Activated CD4-positive, alpha-beta memory T cell treated with anti-CD3 and anti-CD28 coated beads, Interleukin-2, amount 10 ng/mL, durations not matched to agents 7 days and 5 days (primary cell): ENCODE measurements at regions not wholly inside any gene's neighbourhood (a gene's known extent, or its start where the extent isn't known, plus 50 kb on each side); places are given as distances from the start of the nearest gene placed in this dataset.
"Not testable (repeated sequence)": the region's sequence is repeated elsewhere in the genome, so short reads cannot be mapped to it uniquely, and the experiment has no call there.

ENCODE experiments used
- CTCF ChIA-PET: fragments of 350-600 bp; sonication (Branson Sonifier 250); formaldehyde crosslinking; loops from one replicate; lab custom pipeline; 2021; ENCODE audit warnings: antibody characterized with exemption, inconsistent platforms; lab: Charles Lee
- POLR2A ChIA-PET: fragments of 350-600 bp; sonication (Branson Sonifier 250); formaldehyde crosslinking; loops from one replicate; lab custom pipeline; 2021; ENCODE audit warnings: antibody characterized with exemption; lab: Charles Lee
- DNase-seq: peaks from one replicate; pipeline ENCODE4 v3.0.0-alpha.2; 2020
- H3K27ac Mint-ChIP-seq: one replicate; pipeline ENCODE4 v1.8.0; 2021; ENCODE audit warnings: mild to moderate bottlenecking, mixed read lengths
- H3K27me3 Mint-ChIP-seq: one replicate; pipeline ENCODE4 v1.8.0; 2021; ENCODE audit warnings: mixed read lengths
- H3K36me3 Mint-ChIP-seq: one replicate; pipeline ENCODE4 v1.8.0; 2021; ENCODE audit warnings: low read depth, mixed read lengths
- H3K4me1 Mint-ChIP-seq: one replicate; pipeline ENCODE4 v1.8.0; 2021; ENCODE audit warnings: mixed read lengths
- H3K4me3 Mint-ChIP-seq: one replicate; pipeline ENCODE4 v1.8.0; 2021; ENCODE audit warnings: mild to moderate bottlenecking, mixed read lengths
- H3K9me3 Mint-ChIP-seq: one replicate; pipeline ENCODE4 v1.8.0; 2021; ENCODE audit warnings: mixed read lengths

DNA sequence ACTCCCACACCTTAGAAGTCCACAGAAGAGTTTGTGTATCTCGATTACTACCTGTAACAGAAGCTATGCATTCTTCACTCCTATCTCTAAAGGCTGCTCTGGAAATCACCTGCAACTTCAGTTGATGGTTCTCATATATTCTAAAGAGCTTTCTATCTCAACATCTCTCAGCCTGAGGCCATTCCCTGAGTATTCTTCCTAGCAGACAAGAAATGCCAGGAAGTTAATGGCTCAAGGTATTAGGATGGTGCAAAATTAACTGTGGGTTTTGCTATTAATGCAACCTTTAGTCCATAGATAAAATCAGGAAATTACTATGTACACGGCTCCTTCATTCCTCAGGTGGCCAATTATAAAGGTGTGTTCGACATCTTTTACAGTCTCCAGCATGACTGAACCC is 290.1 kb downstream of the ZNF716 start:
- H3K9me3 Mint-ChIP-seq, CTCF ChIA-PET, DNase-seq, H3K36me3 Mint-ChIP-seq, H3K27me3 Mint-ChIP-seq, POLR2A ChIA-PET, H3K27ac Mint-ChIP-seq, H3K4me1 Mint-ChIP-seq, H3K4me3 Mint-ChIP-seq: not testable (repeated sequence)

GRCh38 chr7:57769131-57769530 is 319.2 kb downstream of the ZNF716 start:
- H3K27me3 Mint-ChIP-seq: no peaks in the 10 kb centered on the region
- no peak overlapping the region for H3K27ac Mint-ChIP-seq
- ChIA-PET POLR2A (no interaction called here), CTCF (no interaction called here)
- no peaks in the 10 kb centered on the region for H3K36me3 Mint-ChIP-seq
- H3K4me3 Mint-ChIP-seq: no peak overlapping the region
- DNase-seq: no peak
- H3K4me1 Mint-ChIP-seq: no peaks in the 10 kb centered on the region
- peaks cover 31% of the 10 kb centered on the region for H3K9me3 Mint-ChIP-seq

- DNase-seq: no peak
- Mint-ChIP-seq H3K36me3 (no peaks in the 10 kb centered on the region), H3K9me3 (peaks cover 32% of the 10 kb centered on the region), H3K27ac (no peak overlapping the region), H3K4me3 (no peak overlapping the region), H3K4me1 (no peaks in the 10 kb centered on the region), H3K27me3 (no peaks in the 10 kb centered on the region)
- POLR2A ChIA-PET: no interaction called here
- CTCF ChIA-PET: no interaction called here
Observed at GRCh38 chr7:57769958-57770357, 320.0 kb downstream of the ZNF716 start.

- Mint-ChIP-seq H3K36me3 (no peaks in the 10 kb centered on the region), H3K4me1 (no peaks in the 10 kb centered on the region), H3K9me3 (peaks cover 46% of the 10 kb centered on the region), H3K27me3 (no peaks in the 10 kb centered on the region), H3K27ac (no peak overlapping the region), H3K4me3 (no peak overlapping the region)
- DNase-seq: no peak
- POLR2A ChIA-PET: no interaction called here
- CTCF ChIA-PET: no interaction called here
Observed at GRCh38 chr7:57772126-57772924, 322.3 kb downstream of the ZNF716 start.

DNA sequence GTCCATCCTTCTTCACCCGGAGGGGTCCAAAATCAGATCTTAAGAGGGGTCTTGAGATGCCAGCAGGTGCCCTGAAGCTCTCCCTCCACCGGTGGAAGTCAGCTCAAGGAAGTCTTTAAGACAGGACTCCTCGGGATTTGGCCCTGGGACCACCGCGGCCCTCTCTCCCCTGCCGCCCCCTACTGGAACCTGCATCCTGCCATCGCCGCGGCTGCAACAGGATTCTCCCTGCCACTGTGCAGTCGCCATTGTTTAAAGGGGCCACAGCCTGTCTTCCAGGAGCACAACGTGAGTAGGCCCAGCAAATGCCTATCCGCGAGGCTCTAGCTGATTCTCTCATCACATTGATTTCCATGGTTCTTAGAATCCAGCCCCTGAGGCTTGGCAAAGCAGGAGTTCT is 324.3 kb downstream of the ZNF716 start:
- Mint-ChIP-seq H3K27ac (no peak overlapping the region), H3K27me3 (no peaks in the 10 kb centered on the region), H3K9me3 (peaks cover 46% of the 10 kb centered on the region), H3K4me1 (no peaks in the 10 kb centered on the region), H3K36me3 (no peaks in the 10 kb centered on the region), H3K4me3 (no peak overlapping the region)
- ChIA-PET CTCF (no interaction called here), POLR2A (no interaction called here)
- no peak for DNase-seq

GRCh38 chr7:57775396-57776088 is 325.6 kb downstream of the ZNF716 start:
- Mint-ChIP-seq H3K36me3 (no peaks in the 10 kb centered on the region), H3K4me3 (no peak overlapping the region), H3K4me1 (no peaks in the 10 kb centered on the region), H3K27me3 (no peaks in the 10 kb centered on the region), H3K9me3 (peaks cover 47% of the 10 kb centered on the region), H3K27ac (no peak overlapping the region)
- POLR2A ChIA-PET: no interaction called here
- CTCF ChIA-PET: no interaction called here
- DNase-seq: no peak

DNA sequence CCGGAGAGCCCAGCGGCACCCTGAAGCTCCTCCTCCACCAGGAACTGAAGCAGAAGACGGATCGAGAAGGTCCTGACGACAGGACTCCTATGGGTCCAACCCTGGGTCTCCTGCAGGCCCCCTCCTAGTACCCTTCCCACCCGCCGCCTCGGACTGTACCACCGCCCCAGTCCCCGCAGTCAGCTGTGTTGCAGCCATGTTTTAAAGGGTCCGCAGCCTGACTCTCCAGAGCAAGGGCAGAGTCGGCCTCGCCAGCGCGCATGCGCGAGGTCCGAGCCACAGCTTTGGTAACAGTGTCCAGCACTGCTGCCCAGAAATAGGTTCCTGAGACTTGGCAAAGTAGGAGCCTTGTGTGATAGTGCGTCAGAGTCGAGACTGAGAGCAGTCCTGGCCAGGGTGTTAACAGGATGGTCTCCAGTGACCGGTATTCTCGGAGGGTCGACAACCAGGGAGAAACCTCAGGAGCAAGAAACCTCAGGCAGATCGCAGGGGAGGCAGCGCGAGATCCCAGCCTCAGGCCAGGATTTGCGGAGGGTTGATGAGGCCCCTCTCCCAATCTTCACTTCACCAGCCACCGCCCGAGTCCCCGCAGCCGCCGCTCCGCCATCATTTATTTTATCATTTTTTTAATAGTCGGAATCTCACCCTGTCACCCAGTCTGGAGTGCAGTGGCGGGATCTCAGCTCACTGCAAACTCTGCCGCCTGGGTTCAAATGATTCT is 326.3 kb downstream of the ZNF716 start:
- POLR2A ChIA-PET, DNase-seq, H3K4me3 Mint-ChIP-seq, H3K36me3 Mint-ChIP-seq, H3K27me3 Mint-ChIP-seq, H3K4me1 Mint-ChIP-seq, H3K27ac Mint-ChIP-seq, CTCF ChIA-PET: not testable (repeated sequence)
- H3K9me3 Mint-ChIP-seq: peaks cover 45% of the 10 kb centered on the region

- DNase-seq: no peak
- ChIA-PET CTCF (no interaction called here), POLR2A (no interaction called here)
- no peaks in the 10 kb centered on the region for H3K4me1 Mint-ChIP-seq
- H3K36me3 Mint-ChIP-seq: no peaks in the 10 kb centered on the region
- H3K27me3 Mint-ChIP-seq: no peaks in the 10 kb centered on the region
- H3K27ac Mint-ChIP-seq: no peak overlapping the region
- no peak overlapping the region for H3K4me3 Mint-ChIP-seq
- peaks cover 22% of the 10 kb centered on the region for H3K9me3 Mint-ChIP-seq
Observed at GRCh38 chr7:57789130-57789529, 339.2 kb downstream of the ZNF716 start.

DNA sequence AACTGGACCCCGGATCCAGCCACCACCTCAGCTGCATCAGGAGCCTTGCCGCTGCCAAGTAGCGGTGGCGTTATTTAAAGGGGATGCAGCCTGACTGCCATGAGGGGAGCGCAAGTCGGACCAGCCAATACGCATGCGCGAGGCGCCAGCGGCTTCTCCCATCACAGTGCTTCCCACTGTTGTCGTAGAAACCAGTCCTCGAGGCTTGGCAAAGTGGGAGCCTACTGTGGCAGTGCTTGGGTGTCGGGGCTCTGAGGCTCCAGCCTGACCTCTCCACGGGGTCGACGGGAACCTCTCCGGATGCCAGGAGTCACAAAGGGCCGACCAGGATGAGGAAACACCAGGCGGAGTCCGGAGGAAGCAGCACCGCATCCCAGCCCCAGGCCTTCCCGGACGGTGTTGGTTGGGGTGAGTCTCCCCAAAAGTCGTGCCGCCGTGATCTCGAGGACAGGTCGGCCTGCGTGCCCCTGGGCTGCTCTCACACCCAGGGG is 369.6 kb downstream of the ZNF716 start:
- POLR2A ChIA-PET: no interaction called here
- Mint-ChIP-seq H3K27me3 (no peaks in the 10 kb centered on the region), H3K36me3 (peaks cover 10% of the 10 kb centered on the region), H3K27ac (no peak overlapping the region), H3K4me1 (no peaks in the 10 kb centered on the region), H3K4me3 (no peak overlapping the region), H3K9me3 (peaks cover 24% of the 10 kb centered on the region)
- CTCF ChIA-PET: no interaction called here
- DNase-seq: no peak

- no peaks in the 10 kb centered on the region for H3K4me1 Mint-ChIP-seq
- DNase-seq: no peak
- ChIA-PET POLR2A (no interaction called here), CTCF (no interaction called here)
- H3K36me3 Mint-ChIP-seq: peaks cover 10% of the 10 kb centered on the region
- no peak overlapping the region for H3K4me3 Mint-ChIP-seq
- H3K27ac Mint-ChIP-seq: no peak overlapping the region
- H3K9me3 Mint-ChIP-seq: peaks cover 27% of the 10 kb centered on the region
- H3K27me3 Mint-ChIP-seq: no peaks in the 10 kb centered on the region
Observed at GRCh38 chr7:57820477-57820876, 370.5 kb downstream of the ZNF716 start.

- peaks cover 27% of the 10 kb centered on the region for H3K9me3 Mint-ChIP-seq
- no peak for DNase-seq
- peaks cover 10% of the 10 kb centered on the region for H3K36me3 Mint-ChIP-seq
- no peaks in the 10 kb centered on the region for H3K27me3 Mint-ChIP-seq
- ChIA-PET POLR2A (no interaction called here), CTCF (no interaction called here)
- no peak overlapping the region for H3K4me3 Mint-ChIP-seq
- H3K4me1 Mint-ChIP-seq: no peaks in the 10 kb centered on the region
- no peak overlapping the region for H3K27ac Mint-ChIP-seq
Observed at GRCh38 chr7:57821438-57822382, 371.7 kb downstream of the ZNF716 start.

DNA sequence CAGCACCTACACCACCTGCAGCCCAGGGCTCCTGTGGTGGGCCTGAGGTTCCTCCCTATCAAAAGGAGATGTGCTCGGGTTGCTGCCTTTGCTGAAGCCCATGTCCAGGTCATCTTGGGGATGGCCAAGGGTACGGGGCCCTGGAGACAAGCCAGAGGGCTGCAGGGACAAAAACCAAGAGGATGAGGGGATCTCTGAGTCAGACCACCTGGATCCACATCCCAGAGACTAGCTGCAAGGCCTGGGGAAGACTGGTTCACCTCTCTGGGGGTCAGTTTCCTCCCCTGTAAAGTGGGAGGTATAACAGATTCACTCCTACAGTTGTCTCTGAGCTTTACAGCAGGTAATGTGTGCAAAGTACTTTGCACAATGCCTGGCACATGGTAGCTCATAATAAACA is 376.6 kb downstream of the ZNF716 start:
- POLR2A ChIA-PET: not testable (repeated sequence)

More for the DNA sequence above, 376.6 kb downstream of the ZNF716 start:
- CTCF ChIA-PET, H3K36me3 Mint-ChIP-seq, DNase-seq, H3K27ac Mint-ChIP-seq, H3K4me1 Mint-ChIP-seq, H3K4me3 Mint-ChIP-seq, H3K27me3 Mint-ChIP-seq: not testable (repeated sequence)
- peaks cover 14% of the 10 kb centered on the region for H3K9me3 Mint-ChIP-seq
